ENCODE measurements at regions not wholly inside any gene's neighbourhood (a gene's known extent, or its start where the extent isn't known, plus 50 kb on each side); places are given as distances from the start of the nearest gene placed in this dataset.

GRCh38 chr4:32991663-32992062, 2271.5 kb downstream of the PCDH7 start:
- Histone ChIP-seq H2BK120ac (replicated peaks; ENCODE audit: low read depth, low read length) (no peak overlapping the region), H3K56ac (replicated peaks; ENCODE audit: insufficient read length, low read depth, low read length) (no peak overlapping the region), H4K8ac (ENCODE audit: extremely low read depth, insufficient read depth, low read length) (no peak overlapping the region), H2AK5ac (ENCODE audit: low read depth, low read length) (no peak overlapping the region), H3K18ac (ENCODE audit: extremely low read depth, low read length) (no peak overlapping the region), H3K4me2 (ENCODE audit: insufficient read depth in 1 of 2, low read depth in 2 of 2, low read length in 2 of 2) (no peak overlapping the region), H3K14ac (ENCODE audit: insufficient read length) (no peak overlapping the region), H3K23ac (ENCODE audit: insufficient read length) (no peak overlapping the region), H2AFZ (ENCODE audit: low read length) (no peak overlapping the region), H3K36me3 (ENCODE audit: control insufficient read depth in 2 of 4, insufficient read depth in 4 of 4, low read length in 3 of 4) (no peaks in the 10 kb centered on the region), H2BK15ac (ENCODE audit: low read length) (no peak overlapping the region), H3K9ac (replicated peaks in 1 of 4; ENCODE audit: extremely low read depth in 1 of 4, low read depth in 3 of 4, low read length in 3 of 4) (no peak overlapping the region), H3K9me3 (ENCODE audit: insufficient read depth in 2 of 2, low read depth in 1 of 2, low read length in 1 of 2) (no peaks in the 10 kb centered on the region), H3K27me3 (replicated peaks in 1 of 4; ENCODE audit: control insufficient read depth in 3 of 4, extremely low read depth in 1 of 4, insufficient read depth in 3 of 4, low read length in 3 of 4) (no peaks in the 10 kb centered on the region), H4K5ac (ENCODE audit: insufficient read length, low read depth, low read length) (no peak overlapping the region), H3K79me1 (ENCODE audit: low read depth, low read length) (no peaks in the 10 kb centered on the region), H2BK20ac (ENCODE audit: low read length) (no peak overlapping the region), H3K27ac (ENCODE audit: low read depth, low read length) (no peak overlapping the region), H4K91ac (replicated peaks; ENCODE audit: insufficient read length, low read length) (no peak overlapping the region), H3K4me3 (ENCODE audit: extremely low read depth in 1 of 4, insufficient read depth in 2 of 4, low read depth in 3 of 4, low read length in 4 of 4) (no peak overlapping the region), H3K23me2 (ENCODE audit: low read depth, low read length) (no peaks in the 10 kb centered on the region), H3K4me1 (replicated peaks in 1 of 4; ENCODE audit: control insufficient read depth in 3 of 4, insufficient read depth in 4 of 4, low read length in 3 of 4) (no peaks in the 10 kb centered on the region), H4K20me1 (replicated peaks in 1 of 2; ENCODE audit: control insufficient read depth in 1 of 2, insufficient read depth in 2 of 2, low read length in 2 of 2) (no peaks in the 10 kb centered on the region), H2BK12ac (ENCODE audit: low read depth, low read length) (no peak overlapping the region), H2BK5ac (ENCODE audit: low read depth, low read length) (no peak overlapping the region), H3K4ac (replicated peaks; ENCODE audit: insufficient read length, low read depth, low read length) (no peak overlapping the region), H3K79me2 (ENCODE audit: control insufficient read depth in 1 of 2, insufficient read depth in 2 of 2, low read length in 2 of 2) (no peaks in the 10 kb centered on the region)
- ChIA-PET POLR2A (ENCODE audit: partially characterized antibody) (no interaction called here), CTCF (ENCODE audit: partially characterized antibody) (no interaction called here)
- 100% methylated on average over 1 of the region's 1 CpG; no CpG with 5 or more reads in 1 of the 2 experiments for WGBS, 2 experiments (ENCODE audit: extremely low coverage in 1 of 2, insufficient coverage in 1 of 2, insufficient read length in 1 of 2, insufficient replicate concordance in 2 of 2, low coverage in 1 of 2, low lambda C conversion rate in 2 of 2, missing lambda C conversion rate in 1 of 2)
- TF ChIP-seq SIX5 (IDR thresholded peaks at IDR 0.05; ENCODE audit: low read depth, low read length) (no peak), RBBP5 (IDR thresholded peaks at IDR 0.05; ENCODE audit: borderline replicate concordance, low read depth, low read length) (no peak), HDAC6 (IDR thresholded peaks at IDR 0.05; ENCODE audit: low read depth, low read length) (no peak), ASH2L (IDR thresholded peaks at IDR 0.05; ENCODE audit: low read length) (no peak), HDAC2 (IDR thresholded peaks at IDR 0.05; ENCODE audit: borderline replicate concordance in 1 of 2, low read depth in 2 of 2, low read length in 2 of 2) (no peak), EP300 (IDR thresholded peaks at IDR 0.05; ENCODE audit: borderline replicate concordance in 1 of 2, low read depth in 2 of 2, low read length in 2 of 2) (no peak), CBX5 (IDR thresholded peaks at IDR 0.05; ENCODE audit: low read depth, low read length) (no peak)
- DNase-seq (ENCODE audit: low read depth in 1 of 2, low spot score in 2 of 2): no peak
- no peak for FAIRE-seq
